IgD-negative memory B cell (primary cell): ENCODE measurements at regions not wholly inside any gene's neighbourhood (a gene's known extent, or its start where the extent isn't known, plus 50 kb on each side); places are given as distances from the start of the nearest gene placed in this dataset.

Experiments
- H3K27ac Mint-ChIP-seq, 3 donors: one replicate each; pipeline ENCODE4 v1.8.0; 2020 to 2022; ENCODE audit warnings: mild to moderate bottlenecking in 3 of 3, mixed read lengths in 3 of 3, moderate library complexity in 1 of 3
- H3K27me3 Mint-ChIP-seq: one replicate; pipeline ENCODE4 v1.8.0; 2021; ENCODE audit warnings: mixed read lengths
- H3K36me3 Mint-ChIP-seq: one replicate; pipeline ENCODE4 v1.8.0; 2020; ENCODE audit warnings: mild to moderate bottlenecking, mixed read lengths
- H3K4me1 Mint-ChIP-seq, 3 donors: one replicate each; pipeline ENCODE4 v1.8.0; 2020 to 2022; ENCODE audit warnings: mixed read lengths in 3 of 3, mild to moderate bottlenecking in 1 of 3
- H3K4me3 Mint-ChIP-seq, 4 donors: one replicate each; pipeline ENCODE4 v1.8.0; 2020 to 2022; ENCODE audit warnings: mild to moderate bottlenecking in 4 of 4, mixed read lengths in 4 of 4, moderate library complexity in 3 of 4
- H3K9me3 Mint-ChIP-seq, 3 donors: one replicate each; pipeline ENCODE4 v1.8.0; 2020 to 2021; ENCODE audit warnings: mixed read lengths in 3 of 3, mild to moderate bottlenecking in 1 of 3

GRCh38 chr9:88303721-88304451, 84.4 kb upstream of the SPIN1 start:
- Mint-ChIP-seq H3K4me1 (peaks cover 0 to 2% (median 0%) of the 10 kb centered on the region in 3 donors), H3K27ac (no peak overlapping the region)

GRCh38 chr9:88302579-88303324, 85.5 kb upstream of the SPIN1 start:
- peaks cover 0 to 4% (median 0%) of the 10 kb centered on the region in 3 donors for H3K9me3 Mint-ChIP-seq
- H3K36me3 Mint-ChIP-seq, result no peaks in the 10 kb centered on the region
- H3K4me1 Mint-ChIP-seq, result peaks cover 0 to 2% (median 0%) of the 10 kb centered on the region in 3 donors
- H3K4me3 Mint-ChIP-seq, result no peak overlapping the region
- peaks cover 3% of the 10 kb centered on the region for H3K27me3 Mint-ChIP-seq
- no peak overlapping the region for H3K27ac Mint-ChIP-seq

More at GRCh38 chr9:88303721-88304451, 84.4 kb upstream of the SPIN1 start:
- Mint-ChIP-seq H3K4me3 (no peak overlapping the region), H3K36me3 (no peaks in the 10 kb centered on the region), H3K9me3 (peaks cover 0 to 4% (median 0%) of the 10 kb centered on the region in 3 donors), H3K27me3 (peaks cover 3% of the 10 kb centered on the region)

GRCh38 chr9:88300556-88300955, 87.7 kb upstream of the SPIN1 start:
- Mint-ChIP-seq H3K4me1 (peaks cover 0 to 2% (median 0%) of the 10 kb centered on the region in 3 donors), H3K4me3 (no peak overlapping the region), H3K36me3 (peaks cover 2% of the 10 kb centered on the region), H3K27ac (no peak overlapping the region), H3K9me3 (peaks cover 0 to 2% (median 0%) of the 10 kb centered on the region in 3 donors), H3K27me3 (peaks cover 3% of the 10 kb centered on the region)

GRCh38 chr9:88291856-88292255, 96.4 kb upstream of the SPIN1 start:
- Mint-ChIP-seq H3K4me1 (no peaks in the 10 kb centered on the region), H3K4me3 (no peak overlapping the region), H3K9me3 (no peaks in the 10 kb centered on the region), H3K27ac (no peak overlapping the region), H3K36me3 (peaks cover 2% of the 10 kb centered on the region), H3K27me3 (peaks cover 4% of the 10 kb centered on the region)

DNA sequence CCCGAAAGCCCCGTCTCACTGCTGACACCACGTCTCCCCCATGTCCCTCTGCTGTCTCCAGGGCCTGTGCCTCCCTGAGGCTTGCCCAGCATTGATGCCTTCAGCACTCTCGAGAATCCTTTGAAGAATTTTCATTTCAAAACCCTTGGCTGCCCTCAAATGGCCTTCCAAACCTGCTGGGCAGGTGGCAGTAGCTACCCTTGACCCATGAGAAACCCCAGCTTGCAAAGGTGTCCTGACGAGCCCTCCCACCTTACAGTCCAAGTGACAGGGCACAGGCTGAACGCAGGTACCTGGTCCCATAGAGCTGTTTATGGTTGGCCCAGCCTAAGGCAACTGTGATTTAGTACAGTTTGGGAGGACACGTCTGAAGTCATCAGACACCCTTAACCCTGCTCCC, 97.2 kb upstream of the SPIN1 start:
- peaks cover 4% of the 10 kb centered on the region for H3K27me3 Mint-ChIP-seq
- H3K4me3 Mint-ChIP-seq, result no peak overlapping the region
- no peaks in the 10 kb centered on the region for H3K4me1 Mint-ChIP-seq

GRCh38 chr9:88289532-88289931, 98.7 kb upstream of the SPIN1 start:
- H3K36me3 Mint-ChIP-seq, result no peaks in the 10 kb centered on the region

More for the DNA sequence above, 97.2 kb upstream of the SPIN1 start:
- H3K27ac Mint-ChIP-seq, result no peak overlapping the region
- H3K9me3 Mint-ChIP-seq, result no peaks in the 10 kb centered on the region
- H3K36me3 Mint-ChIP-seq, result no peaks in the 10 kb centered on the region

GRCh38 chr9:88287972-88288371, 100.3 kb upstream of the SPIN1 start:
- Mint-ChIP-seq H3K9me3 (peaks cover 1 to 8% (median 4%) of the 10 kb centered on the region in 3 donors), H3K4me3 (no peak overlapping the region), H3K36me3 (peaks cover 2% of the 10 kb centered on the region), H3K4me1 (no peaks in the 10 kb centered on the region), H3K27ac (no peak overlapping the region), H3K27me3 (peaks cover 4% of the 10 kb centered on the region)

More at GRCh38 chr9:88289532-88289931, 98.7 kb upstream of the SPIN1 start:
- peaks cover 4% of the 10 kb centered on the region for H3K27me3 Mint-ChIP-seq
- H3K4me3 Mint-ChIP-seq, result no peak overlapping the region
- peaks cover 0 to 8% (median 3%) of the 10 kb centered on the region in 3 donors for H3K9me3 Mint-ChIP-seq
- no peak overlapping the region for H3K27ac Mint-ChIP-seq
- no peaks in the 10 kb centered on the region for H3K4me1 Mint-ChIP-seq

- Mint-ChIP-seq H3K36me3 (peaks cover 4% of the 10 kb centered on the region), H3K27me3 (peaks cover 4% of the 10 kb centered on the region), H3K9me3 (peaks cover 6 to 10% (median 8%) of the 10 kb centered on the region in 3 donors), H3K27ac (no peak overlapping the region), H3K4me1 (no peaks in the 10 kb centered on the region), H3K4me3 (peak overlapping the region in 1 of 4 donors; percentile 67)
These were observed 107.3 kb upstream of the SPIN1 start for GRCh38 chr9:88280816-88281382.

- H3K27me3 Mint-ChIP-seq, result peaks cover 7% of the 10 kb centered on the region
- H3K36me3 Mint-ChIP-seq, result peaks cover 2% of the 10 kb centered on the region
- no peak overlapping the region for H3K27ac Mint-ChIP-seq
- no peak overlapping the region for H3K4me3 Mint-ChIP-seq
- no peaks in the 10 kb centered on the region for H3K4me1 Mint-ChIP-seq
- peaks cover 0 to 6% (median 5%) of the 10 kb centered on the region in 3 donors for H3K9me3 Mint-ChIP-seq
These were observed 110.2 kb upstream of the SPIN1 start for GRCh38 chr9:88278036-88278435.

DNA sequence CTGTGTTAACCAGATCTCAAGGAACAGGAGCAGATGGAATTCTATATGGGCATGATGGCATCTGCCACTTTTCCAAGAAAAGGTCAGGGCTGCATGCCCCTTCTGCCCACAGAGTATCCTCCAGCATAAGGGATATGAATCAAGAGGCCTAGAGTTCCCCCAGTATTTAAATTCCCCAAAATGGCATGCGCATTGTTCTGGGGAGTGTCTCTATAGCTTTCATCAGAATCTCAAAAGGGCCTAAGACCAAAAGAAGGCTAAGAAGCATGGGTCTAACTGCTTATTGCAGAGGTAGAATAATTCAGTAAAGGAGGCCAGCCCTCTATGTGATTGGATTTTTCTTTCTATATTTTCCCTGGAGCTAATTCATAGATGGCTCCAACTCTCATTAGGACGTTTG, 114.2 kb upstream of the SPIN1 start:
- Mint-ChIP-seq H3K9me3 (peaks cover 0 to 5% (median 2%) of the 10 kb centered on the region in 3 donors), H3K36me3 (no peaks in the 10 kb centered on the region), H3K4me1 (no peaks in the 10 kb centered on the region), H3K27me3 (peaks cover 7% of the 10 kb centered on the region), H3K4me3 (no peak overlapping the region), H3K27ac (no peak overlapping the region)

GRCh38 chr9:88272986-88273385, 115.3 kb upstream of the SPIN1 start:
- Mint-ChIP-seq H3K27me3 (peaks cover 7% of the 10 kb centered on the region), H3K36me3 (no peaks in the 10 kb centered on the region), H3K4me1 (no peaks in the 10 kb centered on the region), H3K9me3 (peaks cover 0 to 5% (median 2%) of the 10 kb centered on the region in 3 donors), H3K4me3 (no peak overlapping the region), H3K27ac (no peak overlapping the region)

- H3K9me3 Mint-ChIP-seq, result no peaks in the 10 kb centered on the region
- peaks cover 3% of the 10 kb centered on the region for H3K27me3 Mint-ChIP-seq
- peaks cover 0 to 2% (median 0%) of the 10 kb centered on the region in 3 donors for H3K4me1 Mint-ChIP-seq
- H3K36me3 Mint-ChIP-seq, result no peaks in the 10 kb centered on the region
- no peak overlapping the region for H3K4me3 Mint-ChIP-seq
- H3K27ac Mint-ChIP-seq, result no peak overlapping the region
These were observed 117.8 kb upstream of the SPIN1 start for GRCh38 chr9:88270413-88270812.

DNA sequence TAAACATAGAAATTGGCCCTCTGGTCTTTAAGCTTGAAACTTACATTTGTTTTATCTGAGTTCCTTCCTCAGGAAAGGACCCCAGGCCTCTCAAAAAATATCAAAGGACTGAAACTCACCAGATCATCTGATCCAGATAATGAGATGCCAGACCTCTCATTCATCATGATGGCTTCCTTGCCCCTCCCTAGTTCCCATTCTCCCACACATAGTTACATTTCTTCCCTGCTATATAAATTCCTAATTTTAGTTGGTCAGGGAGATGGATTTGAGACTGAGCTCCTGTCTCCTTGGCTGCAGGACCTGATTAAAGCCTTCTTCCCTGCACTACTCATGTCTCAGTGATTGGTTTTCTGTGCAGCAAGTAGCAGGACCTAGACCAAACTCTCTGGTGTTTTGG, 119.4 kb upstream of the SPIN1 start:
- H3K36me3 Mint-ChIP-seq, result no peaks in the 10 kb centered on the region
- no peaks in the 10 kb centered on the region for H3K9me3 Mint-ChIP-seq
- peaks cover 0 to 2% (median 0%) of the 10 kb centered on the region in 3 donors for H3K4me1 Mint-ChIP-seq
- H3K27ac Mint-ChIP-seq, result no peak overlapping the region
- no peaks in the 10 kb centered on the region for H3K27me3 Mint-ChIP-seq
- H3K4me3 Mint-ChIP-seq, result no peak overlapping the region

GRCh38 chr9:88267283-88267682, 121.0 kb upstream of the SPIN1 start:
- Mint-ChIP-seq H3K36me3 (no peaks in the 10 kb centered on the region), H3K27me3 (no peaks in the 10 kb centered on the region), H3K27ac (no peak overlapping the region), H3K4me3 (no peak overlapping the region), H3K4me1 (peaks cover 0 to 2% (median 0%) of the 10 kb centered on the region in 3 donors), H3K9me3 (no peaks in the 10 kb centered on the region)

GRCh38 chr9:88266416-88266815, 121.8 kb upstream of the SPIN1 start:
- Mint-ChIP-seq H3K4me1 (peaks cover 0 to 2% (median 0%) of the 10 kb centered on the region in 3 donors), H3K36me3 (no peaks in the 10 kb centered on the region), H3K27me3 (no peaks in the 10 kb centered on the region), H3K9me3 (no peaks in the 10 kb centered on the region), H3K27ac (no peak overlapping the region), H3K4me3 (no peak overlapping the region)
